ENCODE measurements at regions not wholly inside any gene's neighbourhood (a gene's known extent, or its start where the extent isn't known, plus 50 kb on each side); places are given as distances from the start of the nearest gene placed in this dataset.
A peak's percentile ranks its signal among the peaks of the same experiment; 100 is the strongest.
"Not testable (repeated sequence)": the region's sequence is repeated elsewhere in the genome, so short reads cannot be mapped to it uniquely, and the experiment has no call there.

DNA sequence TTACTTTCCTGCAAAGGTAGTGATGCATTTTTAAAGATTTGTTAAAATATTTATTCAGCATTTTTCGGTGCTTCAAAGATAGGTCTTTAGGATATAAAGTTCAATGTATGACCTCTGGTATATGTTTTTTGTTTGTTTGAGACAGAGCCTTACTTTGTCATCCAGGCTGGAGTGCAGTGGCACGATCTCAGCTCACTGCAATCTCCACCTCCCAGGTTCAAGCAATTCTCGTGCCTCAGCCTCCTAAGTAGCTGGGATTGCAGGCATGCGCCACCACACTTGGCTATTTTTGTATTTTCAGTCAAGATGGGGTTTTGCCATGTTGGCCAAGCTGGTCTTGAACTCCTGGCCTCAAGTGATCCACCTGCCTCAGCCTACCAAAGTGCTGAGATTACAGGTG is 131.9 kb upstream of the ADGRF1 start (continued):
- TF ChIP-seq MYC (CRISPR knock-in tag; IDR thresholded peaks at IDR 0.05; ENCODE audit: borderline replicate concordance): 0 out of 2 replicates have a peak, but pooled peaks have one; percentile 17

DNA sequence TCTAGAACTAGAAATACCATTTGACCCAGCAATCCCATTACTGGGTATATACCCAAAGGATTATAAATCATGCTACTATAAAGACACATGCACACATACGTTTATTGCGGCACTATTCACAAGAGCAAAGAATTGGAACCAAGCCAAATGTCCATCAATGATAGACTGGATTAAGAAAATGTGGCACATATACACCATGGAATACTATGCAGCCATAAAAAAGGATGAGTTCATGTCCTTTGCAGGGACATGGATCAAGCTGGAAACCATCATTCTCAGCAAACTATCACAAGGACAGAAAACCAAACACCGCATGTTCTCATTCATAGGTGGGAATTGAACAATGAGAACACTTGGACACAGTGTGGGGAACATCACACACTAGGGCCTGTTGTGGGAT is 131.0 kb upstream of the ADGRF1 start:
- BruUV-seq (replicated peaks); H4K20me1 ChIP-seq (ENCODE audit: insufficient read depth, low read length); POLR2A ChIA-PET; H3K36me3 ChIP-seq (replicated peaks in 1 of 2; ENCODE audit: control insufficient read depth in 1 of 2, insufficient read depth in 2 of 2, low read length in 2 of 2); H3K4me3 ChIP-seq (replicated peaks in 1 of 3; ENCODE audit: insufficient read depth in 1 of 3, low read depth in 2 of 3, low read length in 3 of 3); H3K4me2 ChIP-seq (ENCODE audit: low read depth, low read length); H3K79me2 ChIP-seq (ENCODE audit: insufficient read depth, low read length); H3K9ac ChIP-seq (ENCODE audit: insufficient read depth, low read depth, low read length); FAIRE-seq; H2AFZ ChIP-seq (ENCODE audit: low read length); H3K27me3 ChIP-seq (ENCODE audit: control insufficient read depth in 1 of 2, insufficient read depth in 2 of 2, low read length in 2 of 2); intact Hi-C loops (cut with micrococcal nuclease; ENCODE audit: unreplicated experiment); H3K9me3 ChIP-seq (ENCODE audit: low read length); ATAC-seq; DNase-seq (ENCODE audit: low spot score); in situ Hi-C loops (cut with HindIII; ENCODE audit: extremely low pct_ligation_motif_present, low pct_unique_long_range_greater_than_20kb); CTCF ChIA-PET (ENCODE audit: low intra/inter-chr PET ratio, low total read pairs); H3K27ac ChIP-seq (ENCODE audit: extremely low read length, insufficient read depth, low read length): not testable (repeated sequence)
- H3K4me1 ChIP-seq (ENCODE audit: insufficient read depth, low read length): peaks cover 25% of the 10 kb centered on the region
- WGBS (ENCODE audit: low lambda C conversion rate): 91% methylated on average over 3 of the region's 3 CpGs

DNA sequence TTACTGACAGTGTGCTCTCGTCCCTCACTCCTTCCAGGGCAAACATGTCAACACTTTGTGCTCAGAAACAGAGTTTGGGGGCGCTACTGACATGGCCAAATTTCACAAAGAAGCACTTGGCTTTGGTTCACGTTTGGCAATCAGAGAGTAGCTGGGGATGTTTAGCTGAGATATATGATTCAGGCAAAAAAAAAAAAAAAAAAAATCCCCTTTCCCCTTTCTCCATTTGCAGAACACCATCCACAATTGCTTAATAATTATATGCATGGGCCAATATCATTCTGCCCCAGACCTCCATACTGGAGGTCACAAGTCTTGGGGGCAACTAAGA is 128.4 kb upstream of the ADGRF1 start:
- Histone ChIP-seq H3K36me3 (replicated peaks in 1 of 2; ENCODE audit: control insufficient read depth in 1 of 2, insufficient read depth in 2 of 2, low read length in 2 of 2) (no peaks in the 10 kb centered on the region), H2AFZ (ENCODE audit: low read length) (no peak overlapping the region), H3K9me3 (ENCODE audit: low read length) (no peaks in the 10 kb centered on the region), H3K4me2 (ENCODE audit: low read depth, low read length) (no peak overlapping the region), H3K9ac (ENCODE audit: insufficient read depth, low read depth, low read length) (no peak overlapping the region), H3K27me3 (ENCODE audit: control insufficient read depth in 1 of 2, insufficient read depth in 2 of 2, low read length in 2 of 2) (no peaks in the 10 kb centered on the region), H4K20me1 (ENCODE audit: insufficient read depth, low read length) (no peaks in the 10 kb centered on the region), H3K79me2 (ENCODE audit: insufficient read depth, low read length) (no peaks in the 10 kb centered on the region), H3K27ac (ENCODE audit: extremely low read length, insufficient read depth, low read length) (no peak overlapping the region), H3K4me3 (replicated peaks in 1 of 3; ENCODE audit: insufficient read depth in 1 of 3, low read depth in 2 of 3, low read length in 3 of 3) (no peak overlapping the region), H3K4me1 (ENCODE audit: insufficient read depth, low read length) (peaks cover 30% of the 10 kb centered on the region)
- CTCF ChIA-PET (ENCODE audit: low intra/inter-chr PET ratio, low total read pairs): no interaction called here
- no TSS peak for BruUV-seq (replicated peaks)
- in situ Hi-C loops (cut with HindIII; ENCODE audit: extremely low pct_ligation_motif_present, low pct_unique_long_range_greater_than_20kb): no loop called here
- 54% methylated on average over 3 of the region's 3 CpGs for WGBS (ENCODE audit: low lambda C conversion rate)
- POLR2A ChIA-PET: no interaction called here
- ATAC-seq: no peak
- intact Hi-C loops (cut with micrococcal nuclease; ENCODE audit: unreplicated experiment): no loop called here
- no peak for DNase-seq (ENCODE audit: low spot score)
- no peak for FAIRE-seq
- TF ChIP-seq ZNF12 (CRISPR knock-in tag; IDR thresholded peaks at IDR 0.05) (no peak), GTF3A (CRISPR knock-in tag; conservative IDR thresholded peaks at IDR 0.05) (no peak), ZNF33A (CRISPR knock-in tag; IDR thresholded peaks at IDR 0.05; ENCODE audit: borderline replicate concordance) (no peak), ELF3 (CRISPR knock-in tag; IDR thresholded peaks at IDR 0.05) (no peak), THAP11 (CRISPR knock-in tag; IDR thresholded peaks at IDR 0.05) (no peak), HIVEP1 (CRISPR knock-in tag; IDR thresholded peaks at IDR 0.05) (no peak)
- TF ChIP-seq, protein P1, sequence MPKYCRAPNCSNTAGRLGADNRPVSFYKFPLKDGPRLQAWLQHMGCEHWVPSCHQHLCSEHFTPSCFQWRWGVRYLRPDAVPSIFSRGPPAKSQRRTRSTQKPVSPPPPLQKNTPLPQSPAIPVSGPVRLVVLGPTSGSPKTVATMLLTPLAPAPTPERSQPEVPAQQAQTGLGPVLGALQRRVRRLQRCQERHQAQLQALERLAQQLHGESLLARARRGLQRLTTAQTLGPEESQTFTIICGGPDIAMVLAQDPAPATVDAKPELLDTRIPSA (CRISPR knock-in tag; IDR thresholded peaks at IDR 0.05; ENCODE audit: borderline replicate concordance): no peak
- TF ChIP-seq, protein P2, sequence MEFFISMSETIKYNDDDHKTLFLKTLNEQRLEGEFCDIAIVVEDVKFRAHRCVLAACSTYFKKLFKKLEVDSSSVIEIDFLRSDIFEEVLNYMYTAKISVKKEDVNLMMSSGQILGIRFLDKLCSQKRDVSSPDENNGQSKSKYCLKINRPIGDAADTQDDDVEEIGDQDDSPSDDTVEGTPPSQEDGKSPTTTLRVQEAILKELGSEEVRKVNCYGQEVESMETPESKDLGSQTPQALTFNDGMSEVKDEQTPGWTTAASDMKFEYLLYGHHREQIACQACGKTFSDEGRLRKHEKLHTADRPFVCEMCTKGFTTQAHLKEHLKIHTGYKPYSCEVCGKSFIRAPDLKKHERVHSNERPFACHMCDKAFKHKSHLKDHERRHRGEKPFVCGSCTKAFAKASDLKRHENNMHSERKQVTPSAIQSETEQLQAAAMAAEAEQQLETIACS (CRISPR knock-in tag; IDR thresholded peaks at IDR 0.05): no peak
- TF ChIP-seq, protein P3, sequence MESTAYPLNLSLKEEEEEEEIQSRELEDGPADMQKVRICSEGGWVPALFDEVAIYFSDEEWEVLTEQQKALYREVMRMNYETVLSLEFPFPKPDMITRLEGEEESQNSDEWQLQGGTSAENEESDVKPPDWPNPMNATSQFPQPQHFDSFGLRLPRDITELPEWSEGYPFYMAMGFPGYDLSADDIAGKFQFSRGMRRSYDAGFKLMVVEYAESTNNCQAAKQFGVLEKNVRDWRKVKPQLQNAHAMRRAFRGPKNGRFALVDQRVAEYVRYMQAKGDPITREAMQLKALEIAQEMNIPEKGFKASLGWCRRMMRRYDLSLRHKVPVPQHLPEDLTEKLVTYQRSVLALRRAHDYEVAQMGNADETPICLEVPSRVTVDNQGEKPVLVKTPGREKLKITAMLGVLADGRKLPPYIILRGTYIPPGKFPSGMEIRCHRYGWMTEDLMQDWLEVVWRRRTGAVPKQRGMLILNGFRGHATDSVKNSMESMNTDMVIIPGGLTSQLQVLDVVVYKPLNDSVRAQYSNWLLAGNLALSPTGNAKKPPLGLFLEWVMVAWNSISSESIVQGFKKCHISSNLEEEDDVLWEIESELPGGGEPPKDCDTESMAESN (CRISPR knock-in tag; conservative IDR thresholded peaks at IDR 0.05): no peak
- TF ChIP-seq, protein P4, sequence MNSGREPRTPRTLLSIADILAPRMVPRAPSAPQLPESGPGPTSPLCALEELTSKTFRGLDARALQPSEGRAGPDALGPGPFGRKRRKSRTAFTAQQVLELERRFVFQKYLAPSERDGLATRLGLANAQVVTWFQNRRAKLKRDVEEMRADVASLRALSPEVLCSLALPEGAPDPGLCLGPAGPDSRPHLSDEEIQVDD (CRISPR knock-in tag; IDR thresholded peaks at IDR 0.05; ENCODE audit: borderline replicate concordance): no peak
- TF ChIP-seq, protein P5, sequence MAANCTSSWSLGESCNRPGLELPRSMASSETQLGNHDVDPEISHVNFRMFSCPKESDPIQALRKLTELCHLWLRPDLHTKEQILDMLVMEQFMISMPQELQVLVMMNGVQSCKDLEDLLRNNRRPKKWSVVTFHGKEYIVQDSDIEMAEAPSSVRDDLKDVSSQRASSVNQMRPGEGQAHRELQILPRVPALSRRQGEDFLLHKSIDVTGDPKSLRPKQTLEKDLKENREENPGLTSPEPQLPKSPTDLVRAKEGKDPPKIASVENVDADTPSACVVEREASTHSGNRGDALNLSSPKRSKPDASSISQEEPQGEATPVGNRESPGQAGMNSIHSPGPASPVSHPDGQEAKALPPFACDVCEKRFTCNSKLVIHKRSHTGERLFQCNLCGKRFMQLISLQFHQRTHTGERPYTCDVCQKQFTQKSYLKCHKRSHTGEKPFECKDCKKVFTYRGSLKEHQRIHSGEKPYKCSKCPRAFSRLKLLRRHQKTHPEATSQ (CRISPR knock-in tag; IDR thresholded peaks at IDR 0.05; ENCODE audit: borderline replicate concordance): no peak
